ENCODE measurements at regions not wholly inside any gene's neighbourhood (a gene's known extent, or its start where the extent isn't known, plus 50 kb on each side); places are given as distances from the start of the nearest gene placed in this dataset.
A peak's percentile ranks its signal among the peaks of the same experiment; 100 is the strongest.

GRCh38 chr20:1786486-1786885, 108.7 kb upstream of the SIRPA start:
- no peak for DNase-seq

- no peak for DNase-seq
These were observed 110.6 kb upstream of the SIRPA start for GRCh38 chr20:1784586-1784985.

GRCh38 chr20:1783245-1783644, 112.0 kb upstream of the SIRPA start:
- no peak for DNase-seq

DNA sequence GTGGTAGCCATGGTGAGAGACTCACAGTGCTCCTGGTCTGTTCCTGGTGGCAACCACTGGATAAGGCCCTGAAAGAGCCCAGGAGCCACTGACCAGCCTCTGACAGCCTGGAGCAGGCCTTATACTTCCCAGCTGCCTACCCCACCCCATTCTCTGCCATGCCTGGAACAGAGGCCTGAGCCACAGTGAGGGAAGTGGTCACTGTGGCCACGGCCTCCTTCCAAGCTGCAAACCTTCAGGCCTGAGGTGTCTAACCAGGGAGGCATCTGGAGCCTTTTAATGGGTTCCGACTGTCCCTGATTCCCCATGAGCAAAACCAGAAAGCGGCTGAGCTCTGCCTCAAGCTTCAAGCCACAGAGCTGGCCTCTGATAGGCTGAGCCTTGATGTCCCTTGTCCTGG, 113.0 kb upstream of the SIRPA start:
- no peak for DNase-seq

GRCh38 chr20:1779567-1779966, 115.6 kb upstream of the SIRPA start:
- no peak for DNase-seq

DNA sequence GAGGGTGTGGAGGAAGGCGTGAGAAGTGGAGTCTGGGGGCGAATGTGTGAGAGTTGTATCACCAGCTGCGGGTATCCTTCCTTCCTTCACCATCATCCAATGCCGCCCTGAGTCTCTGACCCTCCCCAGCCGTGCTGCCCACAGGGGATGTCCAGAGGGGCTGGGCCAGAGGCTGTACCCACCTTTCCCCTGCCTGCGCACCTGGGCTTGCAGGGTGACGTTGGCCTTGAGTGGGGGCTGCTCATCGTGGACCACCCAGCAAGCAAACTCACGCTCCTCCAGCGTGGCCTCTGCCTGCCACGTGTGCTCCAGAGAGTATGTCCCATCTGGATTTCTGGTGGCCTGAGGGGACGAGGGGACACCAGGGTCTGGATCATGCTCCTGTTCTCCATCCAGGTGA, 116.9 kb upstream of the SIRPA start:
- DNase-seq, result no peak

GRCh38 chr20:1777476-1777820, 117.8 kb upstream of the SIRPA start:
- no peak for DNase-seq

DNA sequence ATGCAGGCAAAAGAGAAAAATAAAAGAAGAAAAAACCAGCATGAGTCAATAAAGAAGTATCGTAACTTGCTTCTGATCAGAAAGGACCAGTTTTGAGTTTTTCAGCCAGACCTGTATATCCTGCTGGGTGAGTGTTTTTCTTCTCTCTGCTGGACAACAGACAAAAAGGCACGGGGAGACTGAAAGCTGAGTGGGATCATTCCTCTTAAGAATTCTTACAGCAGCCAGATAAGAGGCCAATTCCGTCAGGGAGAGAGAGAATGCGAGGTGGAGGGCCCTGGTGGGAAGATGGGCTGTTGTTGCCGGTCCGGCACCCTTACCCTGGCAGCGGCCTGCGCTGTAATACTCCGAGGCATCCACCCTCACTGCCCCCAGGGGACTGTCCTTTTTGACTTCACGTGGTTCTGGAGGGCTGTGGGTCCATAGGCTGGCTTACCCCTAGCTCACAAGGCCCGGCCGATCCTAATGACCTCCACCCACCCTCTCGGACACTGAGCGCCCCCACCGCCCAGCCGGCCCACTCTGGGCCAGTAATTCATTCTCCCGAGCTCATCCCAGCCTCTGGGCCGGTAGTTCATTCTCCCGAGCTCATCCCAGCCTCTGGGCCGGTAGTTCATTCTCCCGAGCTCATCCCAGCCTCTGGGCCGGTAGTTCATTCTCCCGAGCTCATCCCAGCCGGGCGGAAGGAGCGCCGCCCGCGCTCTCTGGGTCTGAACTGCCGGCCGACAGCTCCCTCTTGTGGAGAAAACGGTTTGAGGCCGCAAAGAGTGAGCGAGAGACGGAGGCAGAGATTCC, 118.3 kb upstream of the SIRPA start:
- DNase-seq, result peak; percentile 92

- no peak for DNase-seq
These were observed 117.5 kb upstream of the SIRPG start for GRCh38 chr20:1775117-1775516.

GRCh38 chr20:1774479-1774878, 116.9 kb upstream of the SIRPG start:
- DNase-seq, result no peak

DNA sequence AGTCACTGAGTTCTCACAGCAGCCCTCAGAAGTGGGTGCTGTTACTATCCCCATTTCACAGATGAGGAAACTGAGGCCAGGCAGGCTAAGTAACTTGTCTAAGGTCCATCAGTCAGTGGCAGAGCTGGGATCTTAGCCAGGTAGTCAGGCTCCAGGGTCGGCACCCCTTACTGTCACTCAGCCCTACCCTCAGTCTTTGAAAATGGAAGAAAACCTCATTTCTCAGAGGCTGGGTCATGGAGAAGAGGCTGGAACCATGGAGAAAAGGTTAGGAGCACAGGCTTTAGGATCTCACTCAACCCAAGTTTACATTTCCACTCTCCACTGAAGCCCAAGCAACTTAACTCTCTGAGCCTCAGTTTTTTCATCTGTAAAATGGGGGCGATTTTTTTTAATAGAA, 116.2 kb upstream of the SIRPG start:
- no peak for DNase-seq

- DNase-seq, result no peak
These were observed 111.9 kb upstream of the SIRPG start for GRCh38 chr20:1769491-1769890.

DNA sequence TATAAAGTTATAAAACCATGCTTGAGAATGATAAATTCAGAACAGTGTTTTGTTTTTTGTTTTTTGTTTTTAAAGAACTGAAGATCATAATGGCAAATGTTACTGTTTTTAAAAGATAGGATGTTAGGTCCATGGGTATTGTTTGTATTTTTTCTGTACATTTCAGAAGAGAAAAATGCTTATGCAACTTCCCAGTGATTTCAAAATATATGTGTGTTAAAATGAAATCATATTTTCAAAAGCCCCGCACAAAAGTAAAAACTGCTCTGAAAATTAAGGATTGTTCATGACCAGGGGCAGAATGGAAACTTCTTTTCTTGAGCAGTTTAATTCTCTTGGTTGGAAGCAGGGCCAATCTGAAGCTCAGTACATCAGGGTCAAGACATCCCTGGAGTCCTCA, 109.2 kb upstream of the SIRPG start:
- no peak for DNase-seq

DNA sequence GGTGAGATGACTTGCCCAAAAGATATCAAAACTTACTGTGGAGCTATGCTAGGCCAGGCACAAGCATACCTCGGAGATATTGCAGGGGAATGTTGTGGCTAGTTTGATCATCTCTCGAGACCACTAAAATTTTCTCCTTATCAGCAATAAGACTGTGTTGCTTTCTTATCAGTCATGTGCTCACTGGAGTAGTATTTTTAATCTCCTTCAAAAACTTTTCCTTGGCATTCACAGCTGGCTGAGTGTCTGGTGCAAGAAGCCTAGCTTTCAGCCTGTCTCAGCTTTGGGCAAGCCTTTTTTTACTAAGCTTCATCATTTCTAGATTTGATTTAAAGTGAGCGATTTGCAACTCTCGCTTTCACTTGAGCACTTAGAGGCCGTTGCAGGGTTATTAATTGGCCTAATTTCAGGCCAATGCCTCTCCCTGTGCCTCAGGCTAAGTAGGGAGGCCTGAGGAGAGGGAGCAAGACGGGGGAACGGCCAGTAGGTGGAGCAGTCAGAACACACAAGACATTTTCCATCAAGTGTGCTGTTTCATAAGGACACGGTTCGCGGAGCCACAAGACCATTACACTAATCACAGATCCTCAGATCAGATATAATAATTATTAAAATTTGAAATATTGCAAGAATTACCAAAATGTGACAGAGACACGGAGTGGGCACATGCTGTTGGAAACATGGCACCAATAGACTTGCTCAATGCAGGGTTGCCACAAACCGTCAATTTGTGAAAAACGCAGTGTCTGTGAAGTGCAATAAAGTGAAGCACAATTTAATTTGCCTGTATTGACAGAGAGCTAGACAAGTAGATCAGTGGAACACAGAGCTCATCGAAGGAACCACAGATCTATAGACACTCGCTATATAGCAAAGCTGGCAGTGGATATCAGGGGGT, 106.8 kb upstream of the SIRPG start:
- peak; percentile 86 for DNase-seq

- no peak for DNase-seq
These were observed 104.0 kb upstream of the SIRPG start for GRCh38 chr20:1761598-1761997.

DNA sequence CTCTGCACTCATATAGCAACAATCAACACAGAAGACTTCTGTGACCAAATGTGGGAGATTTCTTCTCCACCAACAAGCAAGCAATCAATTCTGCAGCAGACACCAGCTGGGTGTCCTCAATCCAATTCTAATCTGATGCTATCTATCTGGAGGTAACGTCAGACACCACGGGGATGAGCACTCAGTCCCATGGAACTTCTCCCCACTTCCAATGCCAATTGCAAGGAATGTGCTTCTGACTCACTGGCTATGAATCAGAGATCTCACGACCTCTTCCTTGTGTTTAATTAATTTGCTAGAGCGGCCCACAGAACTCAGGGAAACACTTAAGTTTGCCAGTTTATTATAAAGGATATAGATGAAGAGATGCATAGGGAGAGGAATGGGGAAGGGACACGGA, 103.5 kb upstream of the SIRPG start:
- DNase-seq, result no peak

DNA sequence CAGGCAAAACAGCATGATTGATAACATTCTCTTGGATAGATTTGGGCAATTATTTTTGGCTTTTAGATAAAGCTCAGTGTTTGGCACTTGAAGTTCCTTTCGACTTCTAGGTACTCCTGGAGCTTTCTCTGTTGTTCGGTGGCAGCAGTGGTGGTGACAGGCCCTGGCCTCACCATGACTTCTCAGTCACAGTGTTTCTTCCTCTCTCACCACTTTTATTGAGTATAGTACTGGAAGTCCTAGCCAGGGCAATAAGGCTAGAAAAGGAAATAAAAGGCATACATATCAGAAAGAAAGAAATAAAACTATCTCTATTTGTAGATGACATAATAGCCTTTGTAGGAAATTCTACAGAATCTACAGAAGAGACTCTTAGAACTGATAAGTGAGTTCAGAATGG, 101.2 kb upstream of the SIRPG start:
- no peak for DNase-seq

DNA sequence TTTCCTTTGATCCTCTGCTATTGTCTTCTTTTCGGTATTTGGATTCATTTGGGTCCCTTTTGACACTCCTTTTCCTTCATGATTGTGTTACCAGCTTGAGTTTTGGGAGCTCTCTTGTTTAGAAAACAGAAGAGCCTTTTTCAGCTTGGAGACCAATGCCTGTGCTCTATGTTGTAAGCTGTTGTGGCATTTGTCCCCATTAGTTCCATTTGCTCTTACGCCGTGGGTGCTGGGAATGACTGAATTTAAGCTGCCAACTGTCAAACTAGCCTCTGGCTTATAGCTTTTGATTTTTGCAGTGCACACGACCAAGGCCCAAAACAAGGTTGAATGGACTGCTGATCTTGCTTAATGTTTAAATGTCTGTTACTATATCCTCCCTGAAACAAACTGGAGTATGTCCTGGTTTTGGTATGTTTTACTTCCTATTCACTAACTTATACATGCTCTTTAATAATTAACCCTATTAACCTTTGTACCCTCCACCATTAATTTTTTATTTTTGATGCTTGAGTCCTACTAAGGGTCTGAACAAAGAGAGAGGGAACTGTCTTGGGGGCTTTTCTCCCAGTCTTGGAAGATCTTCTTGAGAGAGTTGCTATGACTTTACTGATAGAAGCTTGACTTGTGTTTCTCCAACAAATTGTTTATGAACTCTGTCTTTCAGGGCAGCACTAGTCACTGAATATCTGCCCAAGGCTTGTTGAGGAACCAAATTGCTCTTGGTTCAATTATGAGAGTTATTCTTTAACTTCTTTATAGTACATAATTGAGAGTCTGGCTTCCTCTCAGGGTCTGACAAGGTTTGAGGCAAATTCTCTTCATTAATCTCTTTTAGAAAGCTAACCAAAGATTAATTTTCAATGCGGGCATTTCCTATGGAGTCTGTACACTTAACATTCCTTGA, 100.3 kb upstream of the SIRPG start:
- DNase-seq, result no peak

DNA sequence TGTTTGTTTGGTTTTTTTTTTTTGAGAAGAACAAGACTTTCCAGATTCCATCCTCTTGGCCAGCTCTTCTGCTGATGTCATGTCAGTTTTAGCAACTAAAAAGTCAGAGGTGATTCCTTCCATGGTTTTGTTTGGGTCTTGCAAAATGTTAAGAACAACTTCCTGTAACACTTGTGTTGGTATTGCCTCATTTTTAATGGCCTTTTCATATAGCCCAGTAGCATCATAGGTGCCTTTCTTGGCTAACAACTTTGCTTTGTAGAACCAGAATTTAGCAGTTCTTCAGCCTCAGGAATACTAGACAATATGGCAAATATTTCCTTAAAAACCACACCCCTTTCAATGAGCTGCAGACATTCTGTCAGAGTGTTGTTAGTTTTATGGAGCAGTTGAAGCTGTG, 99.5 kb upstream of the SIRPG start:
- DNase-seq, result peak; percentile 54

GRCh38 chr20:1754749-1755148, 97.2 kb upstream of the SIRPG start:
- DNase-seq, result no peak

GRCh38 chr20:1754306-1754705, 96.7 kb upstream of the SIRPG start:
- DNase-seq, result peak; percentile 16

- no peak for DNase-seq
These were observed 94.5 kb upstream of the SIRPG start for GRCh38 chr20:1752045-1752444.

DNA sequence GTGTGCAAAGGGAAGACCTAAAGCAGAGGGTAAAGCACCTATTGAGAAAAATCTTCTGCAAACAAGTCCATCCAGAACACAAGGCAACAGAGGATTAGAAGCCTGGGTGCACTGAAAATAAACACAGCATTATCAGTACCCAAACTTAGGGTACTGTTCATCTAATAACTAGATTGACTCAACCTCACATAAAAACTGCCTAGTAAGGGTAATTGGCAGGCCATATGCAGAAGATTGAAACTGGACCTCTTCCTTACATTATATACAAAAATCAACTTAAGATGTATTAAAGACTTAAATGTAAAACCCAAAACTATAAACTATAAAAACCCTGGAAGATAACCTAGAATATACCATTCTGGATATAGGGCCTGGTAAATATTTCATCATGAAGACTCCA, 91.2 kb upstream of the SIRPG start:
- no peak for DNase-seq
